K562 (cell line): ENCODE measurements at regions not wholly inside any gene's neighbourhood (a gene's known extent, or its start where the extent isn't known, plus 50 kb on each side); places are given as distances from the start of the nearest gene placed in this dataset.

Experiments used
- ESRRA ChIP-seq: fragments of 450-650 bp; IDR thresholded peaks from 2 replicates; pipeline ENCODE4 v1.6.1; 2014; ENCODE audit warnings: low read depth, mild to moderate bottlenecking, moderate library complexity, borderline replicate concordance
- KDM2B ChIP-seq: fragments of 250-450 bp; sonication (Bioruptor Pico); IDR thresholded peaks from 2 replicates; pipeline ENCODE4 v1.8.0; 2021; ENCODE audit warnings: mild to moderate bottlenecking, moderate library complexity
- SMAD3 ChIP-seq: fragments of 450-650 bp; formaldehyde crosslinking; conservative IDR thresholded peaks from 2 replicates; pipeline ENCODE4 v1.4.0; 2020; ENCODE audit warnings: mild to moderate bottlenecking
- TEAD4 ChIP-seq, 2 experiments: sonication (generic) in 1 of 2; formaldehyde crosslinking in 1 of 2; IDR thresholded peaks; 2 replicates each; pipeline versions ENCODE4 v1.6.1 to v1.8.0; 2012 to 2022; ENCODE audit warnings: borderline replicate concordance in 1 of 2, inconsistent platforms in 1 of 2, low read length in 1 of 2, mild to moderate bottlenecking in 1 of 2, missing genetic modification reagents in 1 of 2
- ZKSCAN1 ChIP-seq: fragments of 150-350 bp; IDR thresholded peaks from 2 replicates; pipeline ENCODE4 v1.6.1; 2016; ENCODE audit warnings: low read depth, low read length
- TF ChIP-seq, protein P1 (sequence below), 2 experiments: fragments of 450-650 bp; IDR thresholded peaks; 2 replicates each; pipeline ENCODE4 v1.6.1; 2016; ENCODE audit warnings: mild to moderate bottlenecking in 2 of 2, borderline replicate concordance in 1 of 2, low read depth in 1 of 2, moderate library complexity in 1 of 2
- TF ChIP-seq, protein P2 (sequence below): sonication (generic); formaldehyde crosslinking; IDR thresholded peaks from 2 replicates; pipeline ENCODE4 v1.8.1; 2023; ENCODE audit warnings: missing genetic modification reagents, mild to moderate bottlenecking, borderline replicate concordance

DNA sequence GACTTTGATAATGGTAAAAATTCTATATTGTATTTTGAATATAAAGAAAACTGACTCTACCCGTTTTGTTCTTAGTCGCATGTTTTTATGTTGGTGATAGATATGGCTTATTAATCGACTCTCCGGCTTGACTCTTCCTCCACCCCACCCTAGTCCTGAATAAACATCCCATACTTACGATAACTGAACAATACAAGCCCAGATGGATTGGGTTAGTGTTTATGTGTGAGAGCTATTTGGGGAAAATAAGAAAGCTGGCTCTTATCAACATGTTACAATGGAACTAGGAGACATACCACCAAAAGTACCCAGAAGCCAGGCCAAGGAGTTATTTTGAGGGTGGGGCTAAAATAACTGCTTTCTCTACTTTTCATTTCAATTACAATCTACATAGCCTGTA lies 796.3 kb downstream of the DIAPH3 start (continued):
- TF ChIP-seq, protein P1, sequence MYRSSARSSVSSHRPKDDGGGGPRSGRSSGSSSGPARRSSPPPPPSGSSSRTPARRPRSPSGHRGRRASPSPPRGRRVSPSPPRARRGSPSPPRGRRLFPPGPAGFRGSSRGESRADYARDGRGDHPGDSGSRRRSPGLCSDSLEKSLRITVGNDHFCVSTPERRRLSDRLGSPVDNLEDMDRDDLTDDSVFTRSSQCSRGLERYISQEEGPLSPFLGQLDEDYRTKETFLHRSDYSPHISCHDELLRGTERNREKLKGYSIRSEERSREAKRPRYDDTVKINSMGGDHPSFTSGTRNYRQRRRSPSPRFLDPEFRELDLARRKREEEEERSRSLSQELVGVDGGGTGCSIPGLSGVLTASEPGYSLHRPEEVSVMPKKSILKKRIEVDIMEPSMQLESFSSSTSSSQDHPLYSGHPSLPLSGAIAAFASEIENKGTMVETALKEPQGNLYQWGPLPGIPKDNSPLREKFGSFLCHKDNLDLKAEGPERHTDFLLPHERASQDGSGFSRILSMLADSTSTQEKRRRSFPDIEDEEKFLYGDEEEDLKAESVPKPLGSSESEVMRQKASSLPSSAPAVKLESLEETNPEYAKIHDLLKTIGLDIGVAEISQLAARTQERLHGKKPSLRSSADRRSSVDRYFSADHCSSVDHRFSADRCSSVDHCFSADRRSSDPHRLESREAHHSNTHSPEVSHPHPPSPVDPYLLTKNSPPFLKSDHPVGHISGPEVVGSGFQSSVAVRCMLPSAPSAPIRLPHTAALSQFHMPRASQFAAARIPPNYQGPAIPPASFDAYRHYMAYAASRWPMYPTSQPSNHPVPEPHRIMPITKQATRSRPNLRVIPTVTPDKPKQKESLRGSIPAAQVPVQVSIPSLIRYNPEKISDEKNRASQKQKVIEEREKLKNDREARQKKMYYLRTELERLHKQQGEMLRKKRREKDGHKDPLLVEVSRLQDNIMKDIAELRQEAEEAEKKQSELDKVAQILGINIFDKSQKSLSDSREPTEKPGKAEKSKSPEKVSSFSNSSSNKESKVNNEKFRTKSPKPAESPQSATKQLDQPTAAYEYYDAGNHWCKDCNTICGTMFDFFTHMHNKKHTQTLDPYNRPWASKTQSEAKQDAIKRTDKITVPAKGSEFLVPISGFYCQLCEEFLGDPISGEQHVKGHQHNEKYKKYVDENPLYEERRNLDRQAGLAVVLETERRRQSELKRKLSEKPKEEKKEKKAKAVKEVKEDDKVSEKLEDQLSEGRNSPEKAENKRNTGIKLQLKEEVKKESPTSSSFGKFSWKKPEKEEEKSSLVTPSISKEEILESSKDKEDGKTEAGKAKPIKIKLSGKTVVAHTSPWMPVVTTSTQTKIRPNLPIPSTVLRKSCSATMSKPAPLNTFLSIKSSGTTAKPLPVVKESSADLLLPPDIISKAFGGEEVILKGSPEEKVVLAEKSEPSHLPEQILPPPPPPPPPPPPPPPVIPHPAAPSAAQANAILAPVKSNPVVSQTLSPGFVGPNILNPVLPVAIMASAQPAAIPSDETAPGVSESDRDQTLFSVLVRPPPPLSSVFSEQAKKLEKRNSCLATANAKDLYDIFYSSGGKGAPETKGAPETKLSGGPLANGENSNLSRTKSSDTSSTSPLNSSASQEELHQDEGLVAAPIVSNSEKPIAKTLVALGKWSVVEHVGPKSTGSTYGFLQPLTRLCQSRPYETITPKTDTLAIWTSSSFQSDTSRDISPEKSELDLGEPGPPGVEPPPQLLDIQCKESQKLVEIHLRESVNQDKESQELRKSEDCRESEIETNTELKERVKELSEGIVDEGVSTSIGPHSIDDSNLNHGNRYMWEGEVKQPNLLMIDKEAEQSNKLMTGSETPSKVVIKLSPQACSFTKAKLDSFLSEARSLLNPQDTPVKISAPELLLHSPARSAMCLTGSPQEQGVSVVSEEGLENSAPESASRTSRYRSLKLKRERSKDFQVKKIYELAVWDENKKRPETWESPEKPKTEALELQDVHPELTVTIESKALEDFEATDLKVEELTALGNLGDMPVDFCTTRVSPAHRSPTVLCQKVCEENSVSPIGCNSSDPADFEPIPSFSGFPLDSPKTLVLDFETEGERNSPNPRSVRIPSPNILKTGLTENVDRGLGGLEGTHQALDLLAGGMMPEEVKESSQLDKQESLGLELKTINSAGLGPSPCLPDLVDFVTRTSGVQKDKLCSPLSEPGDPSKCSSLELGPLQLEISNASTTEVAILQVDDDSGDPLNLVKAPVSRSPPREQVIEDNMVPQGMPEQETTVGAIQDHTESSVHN (IDR thresholded peaks at IDR 0.05; ENCODE audit: borderline replicate concordance in 1 of 2, low read depth in 1 of 2) = no peak
- TF ChIP-seq TEAD4 (IDR thresholded peaks at IDR 0.05; ENCODE audit: low read length) = no peak
- TF ChIP-seq TEAD4 (CRISPR knock-in tag; IDR thresholded peaks at IDR 0.05; ENCODE audit: borderline replicate concordance) = no peak
- TF ChIP-seq ZKSCAN1 = no peak
- no peak for TF ChIP-seq SMAD3 (CRISPR knock-in tag)
- TF ChIP-seq ESRRA = no peak
- no peak for TF ChIP-seq KDM2B (CRISPR knock-in tag)
- TF ChIP-seq, protein P2, sequence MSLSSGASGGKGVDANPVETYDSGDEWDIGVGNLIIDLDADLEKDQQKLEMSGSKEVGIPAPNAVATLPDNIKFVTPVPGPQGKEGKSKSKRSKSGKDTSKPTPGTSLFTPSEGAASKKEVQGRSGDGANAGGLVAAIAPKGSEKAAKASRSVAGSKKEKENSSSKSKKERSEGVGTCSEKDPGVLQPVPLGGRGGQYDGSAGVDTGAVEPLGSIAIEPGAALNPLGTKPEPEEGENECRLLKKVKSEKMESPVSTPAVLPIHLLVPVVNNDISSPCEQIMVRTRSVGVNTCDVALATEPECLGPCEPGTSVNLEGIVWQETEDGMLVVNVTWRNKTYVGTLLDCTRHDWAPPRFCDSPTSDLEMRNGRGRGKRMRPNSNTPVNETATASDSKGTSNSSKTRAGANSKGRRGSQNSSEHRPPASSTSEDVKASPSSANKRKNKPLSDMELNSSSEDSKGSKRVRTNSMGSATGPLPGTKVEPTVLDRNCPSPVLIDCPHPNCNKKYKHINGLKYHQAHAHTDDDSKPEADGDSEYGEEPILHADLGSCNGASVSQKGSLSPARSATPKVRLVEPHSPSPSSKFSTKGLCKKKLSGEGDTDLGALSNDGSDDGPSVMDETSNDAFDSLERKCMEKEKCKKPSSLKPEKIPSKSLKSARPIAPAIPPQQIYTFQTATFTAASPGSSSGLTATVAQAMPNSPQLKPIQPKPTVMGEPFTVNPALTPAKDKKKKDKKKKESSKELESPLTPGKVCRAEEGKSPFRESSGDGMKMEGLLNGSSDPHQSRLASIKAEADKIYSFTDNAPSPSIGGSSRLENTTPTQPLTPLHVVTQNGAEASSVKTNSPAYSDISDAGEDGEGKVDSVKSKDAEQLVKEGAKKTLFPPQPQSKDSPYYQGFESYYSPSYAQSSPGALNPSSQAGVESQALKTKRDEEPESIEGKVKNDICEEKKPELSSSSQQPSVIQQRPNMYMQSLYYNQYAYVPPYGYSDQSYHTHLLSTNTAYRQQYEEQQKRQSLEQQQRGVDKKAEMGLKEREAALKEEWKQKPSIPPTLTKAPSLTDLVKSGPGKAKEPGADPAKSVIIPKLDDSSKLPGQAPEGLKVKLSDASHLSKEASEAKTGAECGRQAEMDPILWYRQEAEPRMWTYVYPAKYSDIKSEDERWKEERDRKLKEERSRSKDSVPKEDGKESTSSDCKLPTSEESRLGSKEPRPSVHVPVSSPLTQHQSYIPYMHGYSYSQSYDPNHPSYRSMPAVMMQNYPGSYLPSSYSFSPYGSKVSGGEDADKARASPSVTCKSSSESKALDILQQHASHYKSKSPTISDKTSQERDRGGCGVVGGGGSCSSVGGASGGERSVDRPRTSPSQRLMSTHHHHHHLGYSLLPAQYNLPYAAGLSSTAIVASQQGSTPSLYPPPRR = no peak
- TF ChIP-seq, all 486 proteins: peak for 0
